Caco-2 (cell line): ENCODE measurements at regions not wholly inside any gene's neighbourhood (a gene's known extent, or its start where the extent isn't known, plus 50 kb on each side); places are given as distances from the start of the nearest gene placed in this dataset.

ENCODE experiments used
- BruUV-seq: library from RNA; stranded (reverse); fragments of 400-500 nt; replicated peaks from 2 replicates; lab custom pipeline; 2021; lab: Mats Ljungman, UMichigan
- CTCF ChIA-PET: fragments of 300-600 bp; sonication (Branson Sonifier 250); formaldehyde crosslinking; loops from one replicate; lab custom pipeline; 2022; ENCODE audit warnings: antibody characterized with exemption; lab: Charles Lee
- POLR2A ChIA-PET: fragments of 300-600 bp; sonication (Branson Sonifier 250); formaldehyde crosslinking; loops from one replicate; lab custom pipeline; 2022; ENCODE audit warnings: antibody characterized with exemption; lab: Charles Lee
- DNase-seq, 2 experiments: peaks; one replicate each; pipeline versions ENCODE4 v3.0.0 to v3.0.0-alpha.2; 2020 to 2022
- H3K27me3 ChIP-seq: replicated peaks from 2 replicates; pipeline ENCODE4 v1.6.0; 2011; ENCODE audit warnings: low read length; ENCODE audit not compliant: control insufficient read depth, insufficient read depth
- H3K36me3 ChIP-seq: 2 replicates; pipeline ENCODE4 v1.5.1; 2011; ENCODE audit warnings: low read length; ENCODE audit not compliant: control insufficient read depth, insufficient read depth
- H3K4me1 ChIP-seq: fragments of 250-450 bp; sonication (Bioruptor Pico); 2 replicates; pipeline ENCODE4 v1.5.1; 2020; ENCODE audit warnings: mild to moderate bottlenecking
- H3K4me3 ChIP-seq: 2 replicates; pipeline ENCODE4 v1.5.1; 2011; ENCODE audit warnings: low read depth, mild to moderate bottlenecking, control low read depth, low read length
- H3K9me3 ChIP-seq: fragments of 250-450 bp; sonication (Bioruptor Pico); 2 replicates; pipeline ENCODE4 v1.5.1; 2020; ENCODE audit warnings: mild to moderate bottlenecking, moderate library complexity
- H3K27ac Mint-ChIP-seq: one replicate; pipeline ENCODE4 v1.8.0; 2022; ENCODE audit warnings: mixed read lengths; ENCODE audit not compliant: unreplicated experiment
- H3K27me3 Mint-ChIP-seq: one replicate; pipeline ENCODE4 v1.8.0; 2022; ENCODE audit warnings: mixed read lengths; ENCODE audit not compliant: insufficient read depth, unreplicated experiment
- H3K36me3 Mint-ChIP-seq: one replicate; pipeline ENCODE4 v1.8.0; 2022; ENCODE audit warnings: mild to moderate bottlenecking, mixed read lengths; ENCODE audit not compliant: insufficient read depth, unreplicated experiment
- H3K4me1 Mint-ChIP-seq: one replicate; pipeline ENCODE4 v1.8.0; 2022; ENCODE audit warnings: low read depth, mixed read lengths; ENCODE audit not compliant: unreplicated experiment
- H3K4me3 Mint-ChIP-seq: one replicate; pipeline ENCODE4 v1.8.0; 2022; ENCODE audit warnings: mild to moderate bottlenecking, moderate library complexity, mixed read lengths; ENCODE audit not compliant: unreplicated experiment
- H3K9me3 Mint-ChIP-seq: one replicate; pipeline ENCODE4 v1.8.0; 2022; ENCODE audit warnings: mixed read lengths; ENCODE audit not compliant: unreplicated experiment
- CTCF ChIP-seq, 2 experiments: fragments of 200-600 bp in 1 of 2; IDR thresholded peaks; 1 replicate in 1 of 2; 2 replicates in 1 of 2; pipeline versions ENCODE4 v1.5.1 to v1.8.0; 2011 to 2022; ENCODE audit warnings: antibody characterized with exemption in 1 of 2, control low read depth in 1 of 2, inconsistent platforms in 1 of 2, low read depth in 1 of 2, low read length in 1 of 2, mild to moderate bottlenecking in 1 of 2, moderate library complexity in 1 of 2; ENCODE audit not compliant: insufficient read depth in 1 of 2, severe bottlenecking in 1 of 2, unreplicated experiment in 1 of 2
- intact Hi-C: fragments of 100-400 bp; cut with micrococcal nuclease; formaldehyde crosslinking; loops from one replicate; pipeline ENCODE4 v1.10.0; 2022; ENCODE audit not compliant: unreplicated experiment

GRCh38 chr1:68370101-68370915, 79.4 kb downstream of the RPE65 start:
- ChIA-PET CTCF (no interaction called here), POLR2A (no interaction called here)
- intact Hi-C loops: no loop called here
- Histone ChIP-seq H3K4me1 (no peaks in the 10 kb centered on the region), H3K36me3 (no peaks in the 10 kb centered on the region), H3K9me3 (no peaks in the 10 kb centered on the region), H3K4me3 (no peak overlapping the region), H3K27me3 (no peaks in the 10 kb centered on the region)
- Mint-ChIP-seq H3K9me3 (no peaks in the 10 kb centered on the region), H3K27me3 (no peaks in the 10 kb centered on the region), H3K4me3 (no peak overlapping the region), H3K4me1 (no peaks in the 10 kb centered on the region), H3K27ac (no peak overlapping the region), H3K36me3 (no peaks in the 10 kb centered on the region)
- BruUV-seq: no TSS peak
- TF ChIP-seq CTCF (IDR thresholded peaks at IDR 0.05; ENCODE audit: insufficient read depth in 1 of 2, low read depth in 1 of 2, low read length in 1 of 2, severe bottlenecking in 1 of 2, unreplicated experiment in 1 of 2): no peak
- no peak for DNase-seq

GRCh38 chr1:68366572-68366971, 83.2 kb downstream of the RPE65 start:
- no peak overlapping the region for H3K4me3 Mint-ChIP-seq
- H3K4me3 ChIP-seq: no peak overlapping the region
- no peaks in the 10 kb centered on the region for H3K4me1 Mint-ChIP-seq
- DNase-seq: no peak
- no peaks in the 10 kb centered on the region for H3K9me3 ChIP-seq
- ChIA-PET POLR2A (no interaction called here), CTCF (no interaction called here)
- H3K4me1 ChIP-seq: no peaks in the 10 kb centered on the region
- H3K36me3 ChIP-seq: no peaks in the 10 kb centered on the region
- no TSS peak for BruUV-seq
- no peaks in the 10 kb centered on the region for H3K9me3 Mint-ChIP-seq
- peaks cover 3% of the 10 kb centered on the region for H3K27me3 Mint-ChIP-seq
- no peak for TF ChIP-seq CTCF (IDR thresholded peaks at IDR 0.05; ENCODE audit: insufficient read depth in 1 of 2, low read depth in 1 of 2, low read length in 1 of 2, severe bottlenecking in 1 of 2, unreplicated experiment in 1 of 2)
- H3K36me3 Mint-ChIP-seq: no peaks in the 10 kb centered on the region
- no peaks in the 10 kb centered on the region for H3K27me3 ChIP-seq
- intact Hi-C loops: no loop called here
- no peak overlapping the region for H3K27ac Mint-ChIP-seq

- H3K4me1 Mint-ChIP-seq: no peaks in the 10 kb centered on the region
- Histone ChIP-seq H3K9me3 (no peaks in the 10 kb centered on the region), H3K36me3 (no peaks in the 10 kb centered on the region), H3K27me3 (no peaks in the 10 kb centered on the region), H3K4me1 (no peaks in the 10 kb centered on the region), H3K4me3 (no peak overlapping the region)
- no peak overlapping the region for H3K27ac Mint-ChIP-seq
- no peaks in the 10 kb centered on the region for H3K9me3 Mint-ChIP-seq
- H3K27me3 Mint-ChIP-seq: peaks cover 3% of the 10 kb centered on the region
- DNase-seq: no peak
- BruUV-seq: no TSS peak
- intact Hi-C loops: no loop called here
- POLR2A ChIA-PET: no interaction called here
- H3K36me3 Mint-ChIP-seq: no peaks in the 10 kb centered on the region
- H3K4me3 Mint-ChIP-seq: no peak overlapping the region
- TF ChIP-seq CTCF (IDR thresholded peaks at IDR 0.05; ENCODE audit: insufficient read depth in 1 of 2, low read depth in 1 of 2, low read length in 1 of 2, severe bottlenecking in 1 of 2, unreplicated experiment in 1 of 2): no peak
- CTCF ChIA-PET: no interaction called here
Observed at GRCh38 chr1:68365709-68366382, 83.9 kb downstream of the RPE65 start.
